K562 (cell line): ENCODE measurements at regions not wholly inside any gene's neighbourhood (a gene's known extent, or its start where the extent isn't known, plus 50 kb on each side); places are given as distances from the start of the nearest gene placed in this dataset.

ENCODE experiments used
- ATAC-seq: fragments of 200-7000 bp; cut with Tn5 transposase; 3 replicates; pipeline ENCODE4 v1.9.1; 2020; ENCODE audit warnings: moderate library complexity
- BruUV-seq: library from RNA; stranded (reverse); fragments of 400-500 nt; replicated peaks from 2 replicates; lab custom pipeline; 2021; lab: Mats Ljungman, UMichigan
- CTCF ChIA-PET: fragments of 300-600 bp; formaldehyde crosslinking; extraction: SDS; loops from one replicate; lab custom pipeline; 2021; ENCODE audit warnings: low intra/inter-chr PET ratio; lab: Yijun Ruan, JAX
- POLR2A ChIA-PET: fragments of 300-600, 350-650 bp; sonication (Branson Sonifier 250); formaldehyde crosslinking; extraction: SDS; loops from one replicate; lab custom pipeline; 2021; ENCODE audit warnings: antibody characterized with exemption, inconsistent platforms; lab: Yijun Ruan, JAX
- DNase-seq, 4 experiments: peaks; one replicate each; pipeline versions ENCODE4 v3.0.0 to v3.0.0-alpha.2; 2011 to 2018; ENCODE audit warnings: low spot score in 3 of 4, mixed read lengths in 3 of 4; ENCODE audit errors: extremely low read depth in 1 of 4
- FAIRE-seq: peaks from 2 replicates; lab custom pipeline; 2011; peaks lifted over from hg19 to GRCh38; lab: Jason Lieb, UNC
- H2AFZ ChIP-seq: 2 replicates; pipeline ENCODE4 v1.6.0; 2011; ENCODE audit warnings: low read depth, low read length, control low read depth, inconsistent platforms
- H3K27ac ChIP-seq: fragments of 200-600 bp; 3 replicates; pipeline ENCODE4 v1.8.0; 2011; ENCODE audit warnings: low read depth, mild to moderate bottlenecking, control low read depth, inconsistent platforms, low read length, moderate library complexity, mixed read lengths; ENCODE audit errors: extremely low read depth
- H3K27me3 ChIP-seq, 2 experiments: fragments of 300-600 bp in 1 of 2; 2 replicates in 1 of 2; 3 replicates in 1 of 2; pipeline versions ENCODE4 v1.6.0 to v1.8.0; 2011; ENCODE audit warnings: inconsistent platforms in 2 of 2, low read length in 2 of 2, mild to moderate bottlenecking in 1 of 2, mixed read lengths in 1 of 2, moderate library complexity in 1 of 2; ENCODE audit not compliant: control insufficient read depth in 2 of 2, insufficient read depth in 2 of 2
- H3K36me3 ChIP-seq: fragments of 300-600 bp; 3 replicates; pipeline ENCODE4 v1.8.0; 2011; ENCODE audit warnings: mild to moderate bottlenecking, low read length, inconsistent platforms; ENCODE audit not compliant: control insufficient read depth, insufficient read depth
- H3K4me1 ChIP-seq, 2 experiments: fragments of 200-600 bp in 1 of 2; replicated peaks in 1 of 2; 2 replicates in 1 of 2; 3 replicates in 1 of 2; pipeline versions ENCODE4 v1.5.1 to v1.8.0; 2011; ENCODE audit warnings: inconsistent platforms in 2 of 2, low read length in 2 of 2, mild to moderate bottlenecking in 1 of 2, mixed read lengths in 1 of 2, moderate library complexity in 1 of 2; ENCODE audit not compliant: control insufficient read depth in 2 of 2, insufficient read depth in 2 of 2
- H3K4me2 ChIP-seq: 2 replicates; pipeline ENCODE4 v1.6.1; 2011; ENCODE audit warnings: low read length, control low read depth, inconsistent platforms, mixed read lengths; ENCODE audit not compliant: insufficient read depth
- H3K4me3 ChIP-seq: fragments of 200-600 bp; sonication (generic), shearing (Covaris generic); 2 replicates; pipeline ENCODE4 v1.5.1; 2016; ENCODE audit warnings: control low read depth, inconsistent platforms
- H3K79me2 ChIP-seq: fragments of 200-600 bp; 3 replicates; pipeline ENCODE4 v1.8.0; 2011; ENCODE audit warnings: low read length, inconsistent platforms; ENCODE audit not compliant: control insufficient read depth, insufficient read depth
- H3K9ac ChIP-seq, 2 experiments: 2 replicates each; pipeline versions ENCODE4 v1.6.0 to v1.6.1; 2011; ENCODE audit warnings: low read depth in 2 of 2, low read length in 2 of 2, control low read depth in 1 of 2, inconsistent platforms in 1 of 2, mild to moderate bottlenecking in 1 of 2, mixed read lengths in 1 of 2; ENCODE audit not compliant: insufficient read depth in 1 of 2
- H3K9me1 ChIP-seq: one replicate; pipeline ENCODE4 v1.6.0; 2011; ENCODE audit warnings: inconsistent platforms, mild to moderate bottlenecking, low read length, moderate library complexity; ENCODE audit not compliant: control insufficient read depth, insufficient read depth
- H3K9me3 ChIP-seq: replicated peaks from 2 replicates; pipeline ENCODE4 v1.5.1; 2011; ENCODE audit warnings: low read depth, low read length, inconsistent platforms; ENCODE audit not compliant: control insufficient read depth, insufficient read depth
- H4K20me1 ChIP-seq: replicated peaks from 2 replicates; pipeline ENCODE4 v1.6.1; 2011; ENCODE audit warnings: low read length, inconsistent platforms, mixed read lengths; ENCODE audit not compliant: control insufficient read depth, insufficient read depth
- ATF1 ChIP-seq, 2 experiments: fragments of 450-650 bp in 1 of 2; IDR thresholded peaks; 2 replicates each; pipeline ENCODE4 v1.6.1; 2016; ENCODE audit warnings: missing compliant biosample characterization in 1 of 2, missing genetic modification characterization in 1 of 2
- DDX20 ChIP-seq: fragments of 450-650 bp; IDR thresholded peaks from 2 replicates; pipeline ENCODE4 v1.6.1; 2016; ENCODE audit warnings: missing genetic modification characterization, low read depth, mild to moderate bottlenecking, missing compliant biosample characterization, moderate library complexity
- PRMT5 ChIP-seq: sonication (generic); formaldehyde crosslinking; IDR thresholded peaks from 2 replicates; pipeline ENCODE4 v1.5.0; 2020; ENCODE audit warnings: missing genetic modification reagents
- WGBS: fragments of 100-300 bp; shearing (Covaris generic); methylation state at CpG from one replicate; pipeline ENCODE4 v1.1.6; 2016; ENCODE audit warnings: low coverage, mixed read lengths; ENCODE audit not compliant: insufficient coverage; ENCODE audit errors: missing lambda C conversion rate; 5-methylcytosine and 5-hydroxymethylcytosine counted together
- in situ Hi-C: fragments of 300-500 bp; cut with MboI; formaldehyde crosslinking; loops from 4 replicates; pipeline ENCODE4 v1.15.0; 2018; ENCODE audit warnings: inconsistent platforms, mixed read lengths
- intact Hi-C: fragments of 100-400 bp; cut with micrococcal nuclease; formaldehyde crosslinking; loops from 2 replicates; pipeline ENCODE4 v1.14.2; 2022
- TF ChIP-seq, protein P1 (sequence below): fragments of 200-400 bp; formaldehyde crosslinking; IDR thresholded peaks from 2 replicates; pipeline ENCODE4 v1.6.1; 2017; ENCODE audit warnings: mild to moderate bottlenecking, low read depth, low read length, moderate library complexity

- intact Hi-C loops = no loop called here
- 2% methylated on average over 21 of the region's 23 CpGs for WGBS
- no TSS peak for BruUV-seq
- TF ChIP-seq ATF1 (CRISPR knock-in tag; IDR thresholded peaks at IDR 0.05) (no peak), ATF1 (tag; IDR thresholded peaks at IDR 0.05) (no peak), DDX20 (tag) (no peak), PRMT5 (CRISPR knock-in tag) (no peak)
- TF ChIP-seq, protein P1, sequence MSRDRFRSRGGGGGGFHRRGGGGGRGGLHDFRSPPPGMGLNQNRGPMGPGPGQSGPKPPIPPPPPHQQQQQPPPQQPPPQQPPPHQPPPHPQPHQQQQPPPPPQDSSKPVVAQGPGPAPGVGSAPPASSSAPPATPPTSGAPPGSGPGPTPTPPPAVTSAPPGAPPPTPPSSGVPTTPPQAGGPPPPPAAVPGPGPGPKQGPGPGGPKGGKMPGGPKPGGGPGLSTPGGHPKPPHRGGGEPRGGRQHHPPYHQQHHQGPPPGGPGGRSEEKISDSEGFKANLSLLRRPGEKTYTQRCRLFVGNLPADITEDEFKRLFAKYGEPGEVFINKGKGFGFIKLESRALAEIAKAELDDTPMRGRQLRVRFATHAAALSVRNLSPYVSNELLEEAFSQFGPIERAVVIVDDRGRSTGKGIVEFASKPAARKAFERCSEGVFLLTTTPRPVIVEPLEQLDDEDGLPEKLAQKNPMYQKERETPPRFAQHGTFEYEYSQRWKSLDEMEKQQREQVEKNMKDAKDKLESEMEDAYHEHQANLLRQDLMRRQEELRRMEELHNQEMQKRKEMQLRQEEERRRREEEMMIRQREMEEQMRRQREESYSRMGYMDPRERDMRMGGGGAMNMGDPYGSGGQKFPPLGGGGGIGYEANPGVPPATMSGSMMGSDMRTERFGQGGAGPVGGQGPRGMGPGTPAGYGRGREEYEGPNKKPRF = no peak
- TF ChIP-seq, all 486 proteins: peak for 0
- Histone ChIP-seq H3K4me2 (no peak overlapping the region), H3K36me3 (no peaks in the 10 kb centered on the region), H2AFZ (no peak overlapping the region), H3K27me3 (no peaks in the 10 kb centered on the region; a peak in 1 of 5 replicates), H3K9ac (no peak overlapping the region), H3K4me1 (no peaks in the 10 kb centered on the region), H3K4me3 (no peak overlapping the region), H3K9me3 (no peaks in the 10 kb centered on the region), H3K27ac (no peak overlapping the region), H4K20me1 (no peaks in the 10 kb centered on the region), H3K9me1 (no peaks in the 10 kb centered on the region), H3K79me2 (no peaks in the 10 kb centered on the region)
- in situ Hi-C loops = no loop called here
- CTCF ChIA-PET = no interaction called here
- FAIRE-seq = no peak
- no peak for ATAC-seq
- POLR2A ChIA-PET = interaction anchor here (0.6 kb wide), 1 partner anchor 340 kb away, joined by 3 read pairs; no protein-coding TSS in a partner anchor
- DNase-seq = no peak
Observed at GRCh38 chr17:72378414-72379390, 257.9 kb downstream of the SOX9 start.
